HG03139 (cell line): ENCODE measurements at regions not wholly inside any gene's neighbourhood (a gene's known extent, or its start where the extent isn't known, plus 50 kb on each side); places are given as distances from the start of the nearest gene placed in this dataset.

Source experiments
- ATAC-seq: cut with Tn5 transposase; IDR thresholded peaks from one replicate; pipeline ENCODE4 v1.9.1; 2021; ENCODE audit not compliant: unreplicated experiment

DNA sequence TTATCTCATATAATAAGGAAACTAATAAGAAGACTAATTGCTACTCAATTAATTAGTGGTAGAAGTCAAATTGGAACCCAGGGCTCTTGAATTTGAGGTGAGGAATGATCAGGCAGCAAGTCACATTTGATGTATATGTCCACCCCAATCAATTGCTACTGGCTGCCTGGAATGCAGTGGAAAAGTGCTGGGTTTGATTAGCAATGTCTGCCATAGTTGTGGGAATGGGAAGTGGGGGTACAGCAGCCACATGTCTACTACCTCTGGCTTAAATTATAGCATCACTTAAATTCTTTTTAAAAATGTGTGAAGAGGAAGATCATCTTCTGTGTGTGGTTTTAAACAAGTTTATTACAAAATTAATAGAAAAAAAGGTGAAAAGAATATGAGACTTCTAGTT lies 50.8 kb upstream of the NAV2 start:
- ATAC-seq = no peak

DNA sequence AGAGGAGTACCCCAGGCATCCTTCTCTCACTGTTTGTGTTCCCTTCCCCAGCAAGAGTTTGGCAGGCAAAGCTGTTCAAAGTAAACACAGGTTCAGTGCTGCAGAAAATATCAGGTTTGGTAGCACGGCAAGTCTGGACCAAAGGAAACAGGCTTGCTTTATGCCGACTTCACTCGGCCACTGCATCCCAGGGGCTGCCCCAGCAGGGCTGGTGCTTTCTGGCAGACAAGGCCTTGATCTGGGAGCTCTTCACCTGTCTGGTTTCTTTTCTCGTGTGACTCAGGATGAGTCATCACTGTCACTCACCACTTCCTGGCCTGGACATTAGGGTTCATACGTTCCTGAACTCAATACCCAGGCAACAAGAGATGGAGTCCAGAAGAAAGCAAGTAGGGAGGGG lies 52.6 kb upstream of the NAV2 start:
- peak; percentile 99 for ATAC-seq

DNA sequence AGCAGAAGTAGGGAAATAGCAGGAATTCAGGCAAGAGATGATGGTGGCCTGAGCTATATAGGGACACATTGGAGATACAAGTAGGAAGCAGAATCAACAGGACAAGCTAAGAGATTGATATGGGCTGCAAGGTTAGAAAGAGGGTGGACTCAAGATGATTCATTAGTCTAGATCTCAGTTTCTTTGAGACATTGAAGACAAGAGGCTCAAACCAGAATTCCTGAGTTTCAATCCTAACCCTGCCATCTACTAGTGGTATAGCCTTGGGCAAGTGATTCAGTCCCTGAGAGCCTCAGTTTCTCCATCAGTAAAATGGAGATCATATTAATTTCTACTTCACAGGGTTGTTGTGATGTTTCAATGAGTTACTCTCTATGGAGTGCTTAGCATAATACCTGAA lies 53.1 kb upstream of the NAV2 start:
- no peak for ATAC-seq

DNA sequence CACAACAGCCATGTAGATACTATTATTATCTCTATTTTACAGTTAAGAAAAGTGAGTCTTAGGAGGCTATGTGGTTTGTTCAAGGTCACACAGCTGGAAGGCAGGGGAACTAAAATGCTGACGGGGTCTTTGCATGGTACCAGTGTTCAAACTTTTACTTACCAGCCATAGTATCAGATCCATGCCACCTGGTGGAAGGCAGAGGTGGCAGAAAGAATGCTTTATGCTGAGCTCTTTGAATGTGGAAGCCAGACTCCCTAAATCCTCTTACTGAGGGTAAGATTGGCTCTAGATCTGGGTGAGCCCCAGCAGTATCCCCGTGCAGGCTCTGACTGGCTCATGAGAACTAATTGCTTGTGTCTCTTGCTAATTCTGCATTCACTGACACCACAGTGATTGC lies 54.3 kb upstream of the NAV2 start:
- no peak for ATAC-seq

DNA sequence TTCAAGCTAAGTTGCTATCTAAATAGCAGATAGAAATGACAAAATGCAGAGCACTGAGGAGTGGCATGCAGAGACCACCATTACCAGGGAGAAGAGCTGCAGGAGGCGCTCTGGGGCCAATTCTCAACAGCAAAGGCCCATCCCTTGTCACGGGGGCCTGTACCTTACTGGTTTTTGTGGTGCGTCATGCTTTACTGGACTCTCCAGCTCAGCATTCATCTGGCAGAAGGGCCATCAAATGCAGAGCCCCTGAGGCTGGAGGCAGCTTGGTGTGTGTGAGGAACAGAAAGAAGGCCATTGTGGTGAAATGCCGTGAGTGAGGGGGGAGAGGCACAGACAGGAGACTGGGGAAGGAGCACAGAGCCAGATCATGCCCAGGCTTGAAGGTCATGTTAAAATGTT lies 56.5 kb upstream of the NAV2 start:
- ATAC-seq = no peak

DNA sequence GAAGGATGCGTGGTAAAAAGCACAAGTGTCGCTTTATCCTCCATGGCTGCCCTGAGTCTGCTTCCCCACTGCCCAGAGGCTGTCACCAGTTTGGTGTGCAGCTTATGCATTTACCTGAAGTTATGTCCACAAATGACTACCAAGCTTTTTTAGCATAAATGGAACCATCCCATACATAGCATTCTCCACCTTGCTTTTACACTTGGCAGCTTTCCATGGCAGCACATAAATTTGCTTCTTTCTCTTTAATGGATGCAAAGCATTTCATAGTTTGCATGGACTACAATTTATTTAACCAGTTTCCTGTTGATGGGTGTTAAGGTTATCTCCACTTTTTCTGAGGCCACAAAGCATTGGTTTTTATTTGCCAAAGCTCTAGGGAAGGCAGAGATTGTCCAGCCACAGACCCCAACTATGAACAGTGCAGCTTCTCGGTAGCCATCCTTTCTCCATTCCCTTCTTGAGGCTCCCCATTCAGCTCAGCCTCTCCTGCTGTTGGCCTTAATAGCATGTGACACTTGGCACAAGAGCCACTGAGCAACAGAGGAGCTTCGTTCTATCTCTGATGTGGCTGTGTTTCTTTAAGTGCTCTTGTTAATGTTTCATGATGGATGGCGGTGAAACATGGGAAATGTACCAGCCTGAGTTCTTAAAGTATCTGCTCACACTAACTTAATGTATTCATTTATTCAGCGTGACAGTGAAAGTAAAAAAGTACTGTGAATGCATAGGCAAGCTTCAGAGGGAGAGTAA lies 59.8 kb upstream of the NAV2 start:
- no peak for ATAC-seq

DNA sequence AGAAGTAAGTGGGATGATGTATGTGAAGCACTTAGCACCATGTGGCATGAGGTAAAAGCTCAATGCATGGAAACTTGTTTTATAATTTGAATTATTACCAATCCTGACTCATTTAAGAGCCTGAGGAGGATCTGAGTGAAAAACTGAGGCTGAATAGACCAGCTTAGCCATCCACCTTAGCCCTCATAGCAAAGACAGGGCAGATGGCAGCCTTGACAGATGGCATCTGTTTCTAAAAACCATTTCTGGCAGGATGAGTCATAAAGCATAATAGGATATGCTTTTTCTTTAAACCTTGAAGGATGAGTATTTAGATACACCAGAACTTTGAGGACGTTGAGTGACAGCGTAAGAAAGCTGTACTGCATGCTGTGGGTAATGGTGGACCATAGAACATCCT lies 61.0 kb upstream of the NAV2 start:
- ATAC-seq = no peak

DNA sequence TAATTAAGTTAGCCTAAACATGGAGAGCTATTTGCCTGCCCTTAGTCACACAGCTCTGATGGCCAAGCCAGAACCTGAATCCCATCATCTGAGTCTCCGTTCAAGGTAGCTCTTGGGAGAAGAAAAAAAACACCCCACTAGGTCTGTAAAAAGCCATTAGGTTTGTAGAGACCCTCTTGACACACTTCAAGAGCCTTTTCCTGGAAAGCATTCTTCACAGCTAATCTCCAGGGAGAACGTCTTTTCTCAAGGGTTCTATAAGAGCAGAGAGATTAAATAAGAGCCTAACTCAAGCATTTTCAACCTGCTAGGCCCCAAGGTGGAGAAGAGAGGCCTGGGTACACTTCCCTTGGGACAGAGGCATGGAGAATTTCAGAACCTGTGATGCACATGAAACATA lies 61.6 kb upstream of the NAV2 start:
- ATAC-seq = no peak

DNA sequence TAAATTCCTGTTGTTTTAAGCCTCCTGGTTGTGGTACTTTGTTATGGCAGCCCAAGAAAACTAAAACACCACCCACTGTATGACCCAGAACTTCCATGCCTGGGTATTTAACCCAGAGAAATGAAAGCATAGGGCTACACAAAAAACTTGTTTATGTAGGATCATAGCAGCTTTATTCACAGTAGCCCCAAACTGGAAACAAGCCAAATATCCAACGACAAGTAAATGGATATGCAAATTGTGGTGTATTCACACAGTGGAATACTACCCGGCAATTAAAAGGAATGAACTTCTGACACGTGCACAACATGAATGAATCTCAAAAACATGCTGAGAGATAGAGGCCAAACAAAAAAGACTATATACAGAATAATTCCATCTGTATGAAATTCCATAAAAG lies 62.2 kb upstream of the NAV2 start:
- ATAC-seq = no peak

DNA sequence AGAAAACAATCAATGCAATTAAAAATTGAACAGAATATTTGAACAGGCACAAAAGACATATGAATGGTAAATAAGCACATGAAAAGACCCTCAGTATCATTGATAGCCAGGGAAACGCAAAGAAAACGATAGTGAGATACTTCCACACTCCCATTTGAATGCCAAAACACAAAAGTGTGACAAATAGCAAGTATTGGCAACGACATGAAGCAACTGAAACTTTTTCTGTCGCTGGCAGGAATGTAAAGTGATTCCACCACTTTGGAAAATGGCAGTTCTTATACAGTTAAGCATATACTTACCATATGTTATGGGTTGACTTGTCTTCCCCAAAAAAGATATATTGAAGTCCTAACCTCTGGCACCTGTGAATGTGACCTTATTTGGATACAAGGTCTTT lies 62.9 kb upstream of the NAV2 start:
- ATAC-seq = no peak

DNA sequence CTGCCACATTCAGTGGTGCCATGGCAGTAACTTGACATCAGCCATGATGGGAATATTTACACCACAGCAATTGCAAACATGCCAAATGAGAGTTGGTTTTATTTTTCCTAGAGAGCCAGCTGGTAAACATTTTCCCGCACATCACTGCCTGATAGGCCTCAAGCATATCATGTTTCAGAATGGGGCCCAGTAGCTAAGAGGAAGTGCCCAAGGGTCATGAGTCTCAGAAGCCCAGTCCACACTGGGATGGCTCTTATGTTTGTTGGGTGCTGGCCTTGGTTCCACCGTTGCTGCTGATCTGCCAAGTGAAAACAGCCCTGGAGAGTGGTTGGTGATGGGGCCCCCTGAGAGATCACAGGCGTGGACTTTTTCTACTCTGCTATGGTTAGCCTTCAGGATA lies 64.3 kb upstream of the NAV2 start:
- no peak for ATAC-seq

DNA sequence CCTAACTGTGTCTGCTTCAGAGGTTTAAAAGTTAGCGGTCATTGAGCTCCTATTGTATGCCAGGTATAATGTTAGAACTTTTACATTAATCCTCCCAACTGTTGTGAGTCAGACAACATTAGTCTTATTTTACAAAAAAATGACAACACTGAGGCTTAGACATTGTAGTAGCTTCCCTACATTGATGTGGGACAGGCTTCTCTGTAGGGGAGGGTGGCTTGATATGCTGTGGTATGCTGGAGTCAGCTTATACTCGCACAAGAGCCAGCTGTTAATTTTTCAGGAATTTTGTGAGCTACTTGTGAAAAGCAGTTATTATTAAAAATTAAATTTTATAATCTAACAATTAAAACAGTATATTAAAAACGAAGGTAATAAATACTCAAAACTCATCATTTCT lies 64.8 kb upstream of the NAV2 start:
- ATAC-seq = no peak

DNA sequence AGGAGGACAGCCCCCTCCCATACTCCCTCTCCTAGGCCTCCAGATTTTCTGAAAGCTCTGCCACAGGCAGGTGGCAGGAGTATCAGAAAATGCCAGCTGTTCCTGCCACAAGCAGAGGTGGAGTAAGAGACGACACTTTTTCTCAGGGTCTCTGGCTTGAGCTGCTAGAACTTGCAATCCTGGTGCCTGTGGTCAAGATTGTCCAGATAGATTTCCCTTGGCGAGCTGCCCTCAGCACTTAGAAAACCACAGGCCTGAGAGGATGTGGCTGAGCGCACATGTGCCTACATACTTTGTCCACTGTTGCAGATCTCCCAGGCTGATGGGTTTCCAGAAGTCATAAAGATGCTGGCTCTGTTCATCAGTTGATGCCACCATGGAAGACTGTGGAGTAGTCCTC lies 65.7 kb upstream of the NAV2 start:
- ATAC-seq = no peak

DNA sequence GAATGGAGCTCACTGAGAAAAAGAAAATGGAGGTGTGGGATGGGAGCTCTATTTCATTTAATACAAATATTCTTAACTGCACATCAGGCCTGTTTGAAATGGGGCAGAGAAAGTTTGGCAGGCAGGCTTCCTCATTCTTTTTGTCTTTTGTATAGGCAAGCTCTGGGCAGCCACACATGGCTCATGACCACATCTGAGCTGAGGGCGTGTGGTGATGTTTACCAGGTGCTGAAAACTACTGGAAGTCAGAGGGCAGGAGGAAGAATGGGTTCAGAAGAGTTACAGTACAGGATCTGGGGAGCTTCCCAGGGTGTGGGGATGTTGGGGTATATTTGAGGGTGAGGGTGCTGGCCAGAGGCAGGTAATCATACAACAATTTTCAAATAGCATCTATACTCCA lies 66.3 kb upstream of the NAV2 start:
- no peak for ATAC-seq

DNA sequence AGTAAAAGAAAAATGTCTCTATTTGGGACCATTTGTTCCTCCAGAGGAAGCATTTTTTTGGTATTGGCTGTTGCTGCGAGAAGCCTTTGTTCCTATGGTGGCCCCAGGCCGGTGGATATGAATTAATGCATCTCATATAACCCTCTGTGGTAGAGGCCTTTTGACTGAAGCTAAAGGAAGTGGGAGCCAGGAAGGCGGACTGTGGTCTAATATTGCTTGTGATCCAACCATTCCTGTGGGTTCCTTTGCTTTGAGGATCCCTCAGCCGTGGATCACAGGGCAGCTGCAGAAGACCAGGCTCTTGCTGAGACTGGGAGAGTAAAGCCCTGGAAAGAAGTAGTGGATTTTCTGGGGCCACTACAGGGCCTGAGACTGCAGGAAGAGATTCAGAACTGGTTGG lies 68.3 kb upstream of the NAV2 start:
- no peak for ATAC-seq

DNA sequence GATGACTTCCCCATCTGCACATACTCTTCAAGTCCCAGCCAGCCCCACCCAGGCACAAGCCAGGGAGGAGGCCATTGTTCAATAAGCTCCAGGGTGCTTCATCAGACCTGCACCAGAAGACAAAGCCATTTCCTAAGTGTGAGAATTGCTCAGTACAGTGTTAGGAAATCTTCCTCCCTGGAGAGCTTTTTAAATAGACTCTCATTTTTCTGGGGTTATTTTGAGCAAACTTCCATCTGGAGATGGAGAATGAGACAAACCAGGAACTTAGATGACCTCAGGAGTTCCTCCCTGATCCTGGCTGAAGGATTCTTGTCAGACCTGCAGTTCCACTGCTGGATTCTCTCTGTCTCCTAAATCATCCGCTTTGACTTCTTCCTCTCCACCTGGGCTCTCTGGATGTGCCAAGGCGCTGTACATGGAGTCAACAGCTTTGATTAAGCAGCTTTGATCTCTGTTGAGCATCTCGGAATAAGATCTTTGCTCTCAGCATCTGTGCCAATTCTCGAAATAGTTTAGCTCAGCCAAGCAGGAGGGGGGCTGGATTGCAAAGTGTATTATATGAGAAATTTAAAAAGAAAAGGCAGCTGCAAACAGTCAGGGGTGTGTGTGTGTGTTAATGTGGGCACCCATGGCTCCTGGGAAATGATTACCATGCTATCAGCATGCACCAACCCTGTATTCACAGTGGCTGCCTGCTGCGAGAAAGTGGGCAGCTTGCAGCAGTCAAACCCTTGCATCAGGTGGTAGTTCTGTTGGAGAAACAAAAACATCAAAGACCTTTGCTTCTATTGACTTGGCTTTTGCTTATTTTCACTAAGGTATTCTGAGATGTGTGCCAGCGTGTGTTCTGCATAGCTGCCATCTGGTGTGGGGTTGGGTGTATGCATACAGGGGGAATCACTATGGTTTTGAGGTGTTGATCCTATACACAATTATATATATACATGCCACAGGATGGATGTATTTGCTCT lies 70.2 kb upstream of the NAV2 start:
- no peak for ATAC-seq

DNA sequence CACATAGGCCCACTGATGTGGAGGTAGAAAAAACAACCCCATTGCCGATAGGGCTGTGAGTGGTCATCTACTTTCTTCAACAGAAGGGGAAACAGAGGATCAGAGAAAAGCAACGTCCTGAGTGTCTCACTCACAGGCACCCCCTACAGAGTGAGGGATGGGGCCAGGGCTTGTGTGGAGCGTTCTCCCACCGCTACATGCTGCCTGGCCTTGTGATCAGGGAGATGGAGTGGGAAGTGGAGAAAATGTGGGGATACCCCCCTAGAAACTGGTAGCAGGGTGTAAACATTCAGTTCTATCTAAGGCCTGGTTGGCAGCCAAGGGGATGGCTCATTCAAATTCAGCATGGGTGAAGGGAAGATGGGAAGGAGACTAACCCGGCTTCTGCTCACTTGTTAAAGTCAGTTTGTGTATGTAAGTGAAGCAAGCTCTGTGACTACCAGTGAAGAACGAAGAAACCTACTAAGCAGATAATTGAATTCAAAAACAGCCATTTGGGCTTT lies 73.0 kb upstream of the NAV2 start:
- no peak for ATAC-seq

DNA sequence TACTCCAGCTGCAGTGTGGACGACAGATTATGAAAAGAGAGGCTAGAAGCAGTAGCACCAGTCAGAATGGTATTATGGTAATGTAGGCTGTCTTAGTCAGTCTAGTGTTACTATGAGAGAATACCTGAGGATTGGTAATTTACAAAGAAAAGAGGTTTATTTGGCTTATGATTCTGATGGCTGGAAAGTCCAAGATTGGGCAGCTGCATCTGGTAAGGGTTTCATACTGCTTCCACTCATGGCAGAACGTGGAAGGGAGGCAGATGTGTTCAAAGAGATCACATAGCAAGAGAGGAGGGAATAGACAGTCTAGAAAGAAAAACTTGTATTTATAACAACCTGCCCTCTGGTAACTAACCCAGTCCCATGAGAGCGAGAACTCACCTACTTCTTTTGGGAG lies 77.3 kb upstream of the NAV2 start:
- no peak for ATAC-seq

DNA sequence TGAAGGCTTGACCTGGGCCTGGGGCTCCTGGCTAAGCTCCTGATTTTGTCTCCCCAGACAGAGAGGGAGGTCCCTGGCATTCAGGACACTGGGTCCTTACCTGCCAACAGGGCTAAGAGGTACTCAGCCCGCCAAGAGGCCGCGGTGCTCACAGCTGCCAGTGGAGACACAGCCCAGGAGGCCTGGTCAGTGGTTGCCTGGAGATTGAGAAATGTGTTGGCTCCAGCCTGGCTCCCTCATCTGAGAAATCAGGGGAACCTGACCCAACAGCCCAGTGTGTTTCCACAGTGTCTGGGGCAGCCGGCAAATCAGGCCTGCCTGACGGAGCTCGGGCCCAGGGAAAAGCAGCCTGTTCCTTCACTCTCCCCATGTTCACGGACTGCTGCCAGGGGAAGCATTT lies 79.4 kb upstream of the NAV2 start:
- ATAC-seq = no peak

DNA sequence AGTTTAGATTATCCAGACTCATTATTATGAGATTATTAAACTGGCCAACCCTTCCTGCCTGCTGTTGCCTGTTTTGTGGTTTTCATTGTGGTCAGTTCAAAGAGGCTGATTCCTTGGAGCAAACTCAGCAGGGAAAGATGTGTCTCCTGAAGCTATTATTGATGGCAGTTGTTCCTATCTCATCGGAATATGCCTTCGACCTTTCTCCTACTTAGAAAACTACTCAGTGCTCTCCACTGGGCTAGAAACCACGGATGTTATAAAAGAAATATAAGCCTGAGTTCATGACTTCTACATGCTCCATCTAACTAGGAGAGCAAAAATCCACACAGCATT lies 80.2 kb upstream of the NAV2 start:
- no peak for ATAC-seq

DNA sequence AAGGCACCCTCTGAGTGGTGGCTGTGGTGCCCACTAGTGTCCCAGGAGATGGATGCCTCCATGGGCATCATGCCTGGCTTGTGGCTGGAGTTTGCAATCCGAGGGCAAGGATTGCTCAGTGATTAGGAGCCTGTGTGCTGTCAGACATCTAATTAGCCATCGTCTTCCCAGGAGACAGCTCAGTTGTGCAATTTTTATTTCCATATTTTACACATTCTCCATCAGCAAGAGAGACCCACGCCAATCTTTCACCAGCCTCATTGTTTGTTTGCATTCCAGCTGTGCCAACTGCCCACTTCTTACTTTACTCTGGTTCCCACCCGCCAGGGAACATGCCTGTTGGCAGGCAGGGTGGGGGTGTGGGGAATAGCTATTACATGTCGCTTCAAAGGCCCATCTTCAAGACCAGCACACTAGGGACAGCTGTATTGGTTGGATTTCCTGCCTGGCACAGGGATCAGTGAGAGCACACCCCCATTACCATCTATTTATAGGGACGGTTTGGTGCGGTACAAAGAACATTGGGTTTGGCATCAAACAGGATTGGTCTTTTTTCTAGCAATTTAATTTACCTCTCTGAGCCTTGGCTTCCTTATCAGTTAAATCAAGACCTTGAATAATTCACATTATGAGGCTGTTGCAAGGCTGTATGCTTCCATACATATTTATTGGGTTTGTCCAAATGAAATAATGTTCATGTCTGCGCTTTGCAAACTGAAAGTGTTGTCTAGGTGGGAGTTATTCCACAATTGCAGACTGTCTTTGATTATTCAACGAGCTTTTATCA lies 80.7 kb upstream of the NAV2 start:
- no peak for ATAC-seq

DNA sequence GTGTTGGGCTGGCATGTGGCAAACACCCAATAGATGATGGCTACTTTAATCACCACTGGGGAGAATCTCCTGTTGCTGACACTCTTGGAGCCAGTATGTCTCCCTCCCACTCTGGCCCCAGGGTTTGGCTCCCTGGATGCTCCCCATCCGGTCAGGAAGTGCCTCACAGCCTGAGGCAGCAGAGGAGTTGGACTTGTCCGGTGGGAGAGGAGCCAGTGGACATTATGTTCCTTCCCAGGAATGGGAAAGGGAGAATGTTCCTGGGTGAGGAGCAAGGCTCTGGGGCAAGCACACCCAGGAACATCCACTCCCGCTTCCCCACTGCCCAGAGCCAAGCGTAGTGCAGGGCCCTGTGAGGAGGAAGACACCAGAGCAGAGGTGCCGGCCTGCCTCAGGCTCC lies 84.6 kb upstream of the NAV2 start:
- ATAC-seq = no peak
